Mesodermal cell (in vitro differentiated cells): ENCODE measurements at regions not wholly inside any gene's neighbourhood (a gene's known extent, or its start where the extent isn't known, plus 50 kb on each side); places are given as distances from the start of the nearest gene placed in this dataset.

Experiments
- H3K27ac ChIP-seq: 2 replicates; pipeline ENCODE4 v1.7.0; 2013; ENCODE audit warnings: mild to moderate bottlenecking, low read depth, low read length, moderate library complexity; ENCODE audit not compliant: severe bottlenecking
- H3K36me3 ChIP-seq: 2 replicates; pipeline ENCODE4 v1.7.1; 2013; ENCODE audit warnings: mild to moderate bottlenecking, low read length, moderate library complexity; ENCODE audit not compliant: control insufficient read depth, insufficient read depth
- H3K4me1 ChIP-seq: one replicate; pipeline ENCODE4 v1.7.1; 2013; ENCODE audit warnings: mild to moderate bottlenecking, low read length; ENCODE audit not compliant: insufficient read depth, control insufficient read depth, poor library complexity, severe bottlenecking
- H3K4me3 ChIP-seq: 2 replicates; pipeline ENCODE4 v1.7.0; 2013; ENCODE audit warnings: low read length, control low read depth, mild to moderate bottlenecking; ENCODE audit not compliant: insufficient read depth, poor library complexity, severe bottlenecking; ENCODE audit errors: extremely low read depth
- H3K9me3 ChIP-seq: 2 replicates; pipeline ENCODE4 v1.7.1; 2013; ENCODE audit warnings: mild to moderate bottlenecking, low read length, moderate library complexity; ENCODE audit not compliant: control insufficient read depth
- WGBS, 2 experiments: methylation state at CpG; one replicate each; pipeline ENCODE4 v1.1.5; 2013; ENCODE audit warnings: missing lambda C conversion rate in 2 of 2; ENCODE audit not compliant: insufficient coverage in 2 of 2; 5-methylcytosine and 5-hydroxymethylcytosine counted together

DNA sequence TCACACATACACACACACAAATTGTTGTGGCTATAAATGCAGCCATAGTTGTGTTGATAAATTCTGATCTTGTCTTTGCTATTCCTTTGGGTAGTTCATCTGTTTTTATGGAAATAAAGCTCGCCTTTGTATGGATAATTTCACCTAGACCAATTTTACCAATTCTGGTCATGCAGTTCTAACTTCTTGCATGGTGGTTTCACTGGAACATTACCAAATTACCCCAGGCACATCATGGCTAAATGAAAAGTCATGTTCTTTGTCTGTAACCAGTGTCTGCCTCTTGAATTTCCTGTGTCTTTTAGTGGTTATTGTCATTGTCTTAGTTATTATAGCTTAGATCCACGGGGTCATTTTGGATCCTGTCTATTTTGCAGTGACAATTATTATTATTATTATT lies 50.3 kb upstream of the TMC1 start:
- Histone ChIP-seq H3K36me3 (no peaks in the 10 kb centered on the region), H3K4me3 (no peak overlapping the region), H3K4me1 (peaks cover 8% of the 10 kb centered on the region), H3K9me3 (no peaks in the 10 kb centered on the region), H3K27ac (no peak overlapping the region)
- no CpG with 5 or more reads among the region's 2 CpGs for WGBS, 2 experiments

DNA sequence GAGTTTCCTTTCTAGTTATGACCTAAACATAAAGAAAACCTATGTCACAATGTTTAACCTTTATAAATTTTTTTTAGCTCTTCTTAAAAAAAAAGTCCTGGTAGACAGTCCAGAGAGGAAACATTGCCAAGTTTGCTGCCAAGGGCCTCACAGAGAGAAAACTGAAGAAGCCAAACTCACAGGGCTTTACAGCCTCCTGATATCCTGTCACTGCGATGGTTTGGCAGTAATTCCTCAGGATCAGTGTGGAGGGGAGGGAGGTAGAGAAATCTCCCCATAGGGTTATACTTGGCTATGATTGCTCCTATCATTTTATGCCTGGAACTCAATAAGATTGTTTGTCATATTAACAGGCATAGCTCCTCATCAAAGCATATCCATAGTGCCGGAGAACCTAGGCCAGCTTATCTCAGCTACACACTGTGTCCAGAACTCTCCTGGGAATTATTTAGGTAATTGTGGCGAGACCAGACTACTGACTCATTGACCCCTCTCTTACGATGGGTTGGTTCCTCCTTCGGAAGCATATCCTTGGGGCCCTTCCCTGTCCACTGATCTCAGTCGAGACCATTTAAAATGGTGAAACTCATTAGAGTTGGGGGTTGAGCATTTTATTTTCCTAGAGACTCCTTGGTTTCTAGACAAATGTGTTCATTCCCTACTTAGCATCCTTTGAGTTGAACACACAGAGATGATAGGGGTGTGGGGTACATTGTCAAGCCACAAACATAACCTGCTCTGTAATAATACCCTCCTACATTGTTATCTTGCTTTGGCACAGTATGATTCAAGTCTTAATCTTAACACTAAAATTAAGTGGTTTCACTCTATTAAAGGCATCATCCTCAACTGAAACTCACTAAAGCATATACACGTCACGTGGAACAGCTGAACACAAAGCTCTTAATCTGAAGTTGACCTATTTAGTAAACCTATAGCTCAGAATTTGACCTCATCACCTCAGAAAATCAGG lies 53.4 kb upstream of the TMC1 start:
- Histone ChIP-seq H3K27ac (no peak overlapping the region), H3K36me3 (no peaks in the 10 kb centered on the region), H3K4me1 (no peaks in the 10 kb centered on the region), H3K4me3 (no peak overlapping the region), H3K9me3 (no peaks in the 10 kb centered on the region)
- WGBS, 2 experiments, result 90 to 100% methylated on average over 4 to 7 of the region's 8 CpGs

DNA sequence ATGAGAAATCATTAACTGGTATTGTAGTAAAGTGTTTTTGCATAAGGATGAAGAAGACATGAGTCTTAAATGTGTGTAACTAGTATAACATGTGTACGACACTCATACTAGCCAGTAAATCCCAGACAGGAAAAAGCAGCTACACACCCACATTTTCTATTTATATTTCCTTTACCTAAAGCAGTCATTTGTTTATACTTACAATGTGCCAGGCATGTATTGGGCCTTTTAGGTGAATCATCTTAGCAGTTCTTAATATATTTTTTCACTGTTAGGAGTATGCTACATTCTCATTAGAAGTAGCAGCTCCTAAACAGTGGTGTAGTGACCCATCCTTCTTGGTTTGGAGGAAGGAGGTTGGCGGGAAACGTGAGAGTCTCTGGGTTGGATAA lies 55.8 kb upstream of the TMC1 start:
- Histone ChIP-seq H3K9me3 (no peaks in the 10 kb centered on the region), H3K4me3 (no peak overlapping the region), H3K36me3 (no peaks in the 10 kb centered on the region), H3K27ac (no peak overlapping the region), H3K4me1 (peaks cover 8% of the 10 kb centered on the region)
- no CpG with 5 or more reads among the region's 3 CpGs for WGBS, 2 experiments

DNA sequence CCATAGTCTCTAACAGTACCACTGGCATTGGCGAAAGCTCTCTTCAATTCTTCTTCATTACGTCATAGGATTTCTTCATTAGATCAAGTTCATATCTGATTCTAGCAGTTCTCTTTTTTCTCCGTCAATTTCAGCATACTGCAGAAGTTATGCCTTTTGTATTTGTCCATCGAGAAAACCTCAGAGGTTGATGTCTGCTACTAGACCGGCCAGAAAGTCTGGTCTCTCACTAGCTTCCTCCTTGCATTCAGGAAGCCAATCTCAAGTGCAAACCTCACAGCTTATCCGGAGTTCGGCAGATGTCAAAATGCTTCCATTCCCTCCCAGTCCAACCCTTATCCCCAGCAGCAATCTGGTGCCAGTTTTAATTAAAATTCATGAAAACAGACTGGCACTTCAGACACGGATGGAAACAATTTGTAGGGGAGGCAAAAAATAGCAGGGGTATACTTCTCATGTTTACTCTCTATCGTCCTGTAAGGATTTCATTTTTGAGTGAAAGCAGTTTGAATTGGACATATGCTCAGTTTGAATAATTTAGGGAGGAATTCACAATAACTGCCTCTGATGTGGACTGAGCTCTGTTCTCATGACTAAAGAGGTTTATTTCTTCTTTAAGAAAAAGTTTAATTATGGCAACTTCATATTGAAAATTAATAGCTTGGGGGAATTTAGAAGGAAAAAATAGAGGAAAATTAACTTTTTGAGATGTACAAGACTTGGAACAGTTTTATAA lies 56.4 kb upstream of the TMC1 start:
- Histone ChIP-seq H3K27ac (no peak overlapping the region), H3K4me3 (no peak overlapping the region)
- 88 to 92% methylated on average over 7 to 9 of the region's 9 CpGs for whole genome bisulfite sequencing, 2 experiments

DNA sequence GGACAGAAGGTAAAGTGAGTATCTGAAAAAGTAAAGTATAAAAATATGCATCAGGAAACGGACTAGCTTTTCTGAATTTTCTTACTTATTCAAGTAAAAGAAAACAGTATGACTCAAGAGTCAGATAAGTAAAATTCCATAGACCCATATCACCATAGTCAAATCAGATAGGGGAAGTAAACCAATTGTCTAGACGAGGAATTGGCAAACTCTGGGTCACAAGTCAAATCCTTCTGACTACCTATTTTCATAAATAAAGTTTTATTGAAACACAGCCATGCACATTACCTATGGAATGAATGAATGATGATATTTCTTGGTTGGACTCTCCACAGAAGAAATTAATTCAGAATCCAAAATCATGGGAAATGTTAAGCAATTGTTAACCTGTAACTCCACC lies 59.1 kb upstream of the TMC1 start:
- peaks cover 8% of the 10 kb centered on the region for H3K4me1 ChIP-seq
- no peak overlapping the region for H3K27ac ChIP-seq
- H3K9me3 ChIP-seq, result no peaks in the 10 kb centered on the region
- WGBS, 2 experiments, result no CpG with 5 or more reads among the region's 2 CpGs
- H3K4me3 ChIP-seq, result no peak overlapping the region
- H3K36me3 ChIP-seq, result no peaks in the 10 kb centered on the region

More for the DNA sequence above, 56.4 kb upstream of the TMC1 start:
- Histone ChIP-seq H3K36me3 (no peaks in the 10 kb centered on the region), H3K9me3 (no peaks in the 10 kb centered on the region), H3K4me1 (peaks cover 8% of the 10 kb centered on the region)

DNA sequence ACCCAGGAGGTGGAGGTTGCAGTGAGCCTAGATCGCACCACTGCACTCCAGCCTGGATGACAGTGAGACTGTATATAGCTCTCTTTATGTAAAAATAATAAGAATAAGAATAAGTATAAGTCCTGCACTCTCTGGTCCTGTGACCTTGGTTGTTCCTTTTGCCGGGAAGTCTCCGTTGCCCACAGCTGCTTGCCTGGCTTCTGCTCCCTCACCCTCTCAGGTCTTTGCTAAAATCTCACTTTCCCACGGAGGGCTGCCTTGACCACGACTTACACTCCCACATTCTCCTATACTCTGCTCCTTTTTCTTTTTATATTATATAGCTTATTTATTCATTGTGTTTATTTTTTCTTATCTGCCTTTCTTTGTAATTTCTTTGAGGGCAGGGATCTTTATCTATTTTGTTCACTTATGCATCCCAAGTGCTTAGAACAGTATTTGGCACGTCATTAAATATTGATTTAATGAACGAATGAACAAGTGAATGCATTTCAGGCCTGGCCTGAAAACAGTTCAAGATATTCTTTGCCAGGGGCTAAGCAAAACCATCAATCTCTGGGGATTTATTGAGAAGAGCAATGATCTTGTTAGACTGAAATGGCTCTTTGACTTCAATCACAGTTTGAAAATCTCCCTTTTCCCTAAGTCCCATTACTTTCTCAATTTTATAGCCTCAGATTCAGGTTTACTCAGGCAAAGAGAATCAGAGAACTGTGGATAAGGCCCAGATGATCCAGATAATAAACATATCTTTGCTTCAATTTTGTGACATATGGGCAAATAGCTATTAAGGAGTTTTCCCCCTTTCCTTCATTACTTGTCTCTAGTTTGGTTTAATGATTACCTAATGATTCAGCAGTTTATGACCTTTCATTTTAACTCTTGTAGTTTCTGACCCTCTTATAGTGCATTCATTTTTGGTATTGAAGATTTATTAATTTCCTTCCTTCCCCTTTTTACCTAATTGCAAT lies 60.8 kb upstream of the TMC1 start:
- Histone ChIP-seq H3K4me1 (peaks cover 10% of the 10 kb centered on the region), H3K9me3 (no peaks in the 10 kb centered on the region), H3K36me3 (no peaks in the 10 kb centered on the region), H3K27ac (no peak overlapping the region), H3K4me3 (no peak overlapping the region)
- 79 to 93% methylated on average over 4 to 5 of the region's 7 CpGs for WGBS, 2 experiments

DNA sequence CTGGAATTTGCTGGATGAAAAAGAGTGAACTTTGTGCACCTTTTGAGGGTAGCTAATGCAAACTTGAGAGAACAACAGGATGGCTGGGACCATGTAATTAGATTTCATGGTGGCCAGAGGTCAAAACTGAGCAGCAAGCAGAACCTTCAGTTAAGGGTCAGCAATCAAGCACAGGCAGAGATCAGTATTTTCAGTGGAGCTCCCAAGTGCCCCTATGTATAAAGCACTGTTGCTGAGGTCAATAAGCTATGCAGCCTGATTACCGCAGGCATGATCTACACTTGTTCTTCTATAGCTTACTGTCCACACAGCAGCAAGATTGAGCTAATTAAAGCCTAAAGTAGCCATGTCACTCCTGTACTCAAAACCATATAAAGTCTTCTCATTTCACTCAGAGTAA lies 62.1 kb upstream of the TMC1 start:
- H3K27ac ChIP-seq, result no peak overlapping the region
- no peak overlapping the region for H3K4me3 ChIP-seq
- WGBS, 2 experiments, result 75 to 86% methylated on average over 1 of the region's 1 CpG
- no peaks in the 10 kb centered on the region for H3K9me3 ChIP-seq
- no peaks in the 10 kb centered on the region for H3K36me3 ChIP-seq
- H3K4me1 ChIP-seq, result peaks cover 15% of the 10 kb centered on the region

DNA sequence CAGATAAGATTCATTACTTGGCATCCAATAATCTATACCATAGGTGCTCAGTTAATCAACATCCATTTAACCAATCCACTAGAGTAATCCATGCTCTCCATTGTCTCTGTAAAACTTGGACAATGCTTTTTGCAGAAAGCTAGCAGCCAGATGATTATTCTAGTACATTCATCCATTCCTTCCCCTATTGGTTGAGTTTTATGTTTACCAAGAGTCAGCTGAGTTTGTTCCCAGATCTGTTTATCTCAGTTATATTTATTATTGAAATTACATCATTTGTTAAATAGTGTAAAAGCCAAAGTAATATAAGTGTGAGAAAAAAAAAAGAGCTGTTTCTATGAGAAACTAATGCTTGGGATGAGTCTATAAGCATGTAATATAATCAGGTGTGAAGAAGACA lies 63.3 kb upstream of the TMC1 start:
- no peaks in the 10 kb centered on the region for H3K36me3 ChIP-seq
- no peak overlapping the region for H3K27ac ChIP-seq
- no peak overlapping the region for H3K4me3 ChIP-seq
- H3K9me3 ChIP-seq, result no peaks in the 10 kb centered on the region
- peaks cover 15% of the 10 kb centered on the region for H3K4me1 ChIP-seq

DNA sequence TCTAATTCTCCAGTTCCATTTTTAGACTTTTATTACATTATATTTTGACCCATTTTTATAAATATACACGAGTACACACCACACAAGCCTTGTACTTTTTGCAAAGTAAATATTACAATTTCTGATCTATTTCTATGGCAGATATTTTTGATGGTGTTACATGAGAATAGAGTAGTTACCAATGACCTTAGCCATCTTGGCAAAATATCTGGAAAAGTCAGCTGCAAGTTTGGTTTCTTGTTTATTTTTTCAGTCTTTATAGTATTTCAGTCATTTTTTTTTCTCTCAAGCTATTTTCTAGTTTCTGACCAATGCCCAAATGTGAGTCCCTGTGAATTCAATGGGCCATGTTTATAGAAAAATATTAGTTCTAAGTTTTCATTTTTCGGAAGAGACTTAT lies 64.0 kb upstream of the TMC1 start:
- WGBS, 2 experiments, result no CpG with 5 or more reads among the region's 2 CpGs

DNA sequence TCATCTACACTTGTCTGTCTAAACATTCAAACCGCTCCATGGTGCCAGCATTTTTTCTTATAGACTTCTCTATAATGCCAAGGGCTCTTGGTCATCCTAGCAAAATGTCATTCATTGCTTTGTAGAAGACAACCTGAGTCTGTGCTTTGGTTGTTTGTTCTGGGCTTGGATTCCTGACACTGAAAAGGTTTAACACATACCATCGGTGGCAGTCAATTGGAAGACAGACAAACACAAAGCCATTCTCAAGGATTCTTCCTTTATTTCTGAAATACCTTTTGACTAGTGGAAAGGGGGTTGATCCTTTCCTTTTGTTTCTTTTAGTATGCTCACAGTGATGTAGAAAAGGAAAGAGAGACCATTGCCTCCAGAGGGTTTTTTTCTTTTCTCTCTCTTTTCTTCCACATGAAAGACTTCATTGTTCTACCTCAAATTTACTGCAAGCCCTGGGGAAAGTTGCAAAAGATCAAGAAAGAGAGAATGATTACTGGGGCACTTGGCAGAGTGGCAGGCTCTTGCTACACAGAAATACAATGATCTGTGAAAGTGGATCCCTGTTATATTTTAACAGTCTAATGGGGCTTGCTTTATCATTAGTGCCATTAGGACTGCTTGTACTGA lies 66.4 kb upstream of the TMC1 start:
- Histone ChIP-seq H3K9me3 (no peaks in the 10 kb centered on the region), H3K27ac (peak overlapping the region; percentile 31), H3K4me3 (no peak overlapping the region), H3K4me1 (peaks cover 6% of the 10 kb centered on the region), H3K36me3 (no peaks in the 10 kb centered on the region)
- 40% methylated on average over 1 of the region's 2 CpGs; no CpG with 5 or more reads in 1 of the 2 experiments for WGBS, 2 experiments

More for the DNA sequence above, 64.0 kb upstream of the TMC1 start:
- H3K4me1 ChIP-seq, result peaks cover 9% of the 10 kb centered on the region
- H3K27ac ChIP-seq, result no peak overlapping the region
- H3K9me3 ChIP-seq, result no peaks in the 10 kb centered on the region
- no peaks in the 10 kb centered on the region for H3K36me3 ChIP-seq
- H3K4me3 ChIP-seq, result no peak overlapping the region
